Tibial artery (tissue), 4 donors: ENCODE measurements at regions not wholly inside any gene's neighbourhood (a gene's known extent, or its start where the extent isn't known, plus 50 kb on each side); places are given as distances from the start of the nearest gene placed in this dataset.

Source experiments
- DNase-seq, 2 donors: peaks; one replicate each; pipeline ENCODE4 v3.0.0-alpha.2; 2019
- H3K27ac ChIP-seq, 2 donors: fragments of 200-600 bp; sonication (generic) in 1 of 2; 1 replicate in 1 of 2; 2 replicates in 1 of 2; pipeline ENCODE4 v1.5.1; 2018 to 2019; ENCODE audit warnings: mild to moderate bottlenecking in 1 of 2
- H3K27me3 ChIP-seq, 2 donors: fragments of 200-600 bp; sonication (generic) in 1 of 2; one replicate each; pipeline versions ENCODE4 v1.5.1 to v1.6.0; 2016 to 2019
- H3K36me3 ChIP-seq, 3 donors: fragments of 200-600 bp; sonication (generic) in 2 of 3; one replicate each; pipeline ENCODE4 v1.5.1; 2016 to 2019; ENCODE audit warnings: mild to moderate bottlenecking in 2 of 3
- H3K4me1 ChIP-seq, 4 donors: fragments of 200-600 bp; sonication (generic) in 2 of 4; 1 replicate in 3 of 4; 2 replicates in 1 of 4; pipeline ENCODE4 v1.5.1; 2016 to 2019
- H3K4me3 ChIP-seq, 2 donors: fragments of 200-600 bp; sonication (generic) in 1 of 2; 1 replicate in 1 of 2; 2 replicates in 1 of 2; pipeline ENCODE4 v1.5.1; 2018 to 2019; ENCODE audit warnings: mild to moderate bottlenecking in 2 of 2
- H3K9me3 ChIP-seq, 3 donors: fragments of 200-600 bp; sonication (generic) in 1 of 3; one replicate each; pipeline ENCODE4 v1.5.1; 2016 to 2019
- intact Hi-C: fragments of 100-400 bp; cut with DNase I; formaldehyde crosslinking; loops from one replicate; pipeline ENCODE4 v1.15.0; 2023; ENCODE audit warnings: low total_unique reads
- TF ChIP-seq, protein P1 (sequence below), 2 experiments: fragments of 200-600 bp in 1 of 2; fragments of 450-650 bp in 1 of 2; IDR thresholded peaks; one replicate each; pipeline ENCODE4 v1.5.1; 2017 to 2019; ENCODE audit warnings: antibody characterized with exemption in 2 of 2, mild to moderate bottlenecking in 1 of 2, moderate library complexity in 1 of 2

DNA sequence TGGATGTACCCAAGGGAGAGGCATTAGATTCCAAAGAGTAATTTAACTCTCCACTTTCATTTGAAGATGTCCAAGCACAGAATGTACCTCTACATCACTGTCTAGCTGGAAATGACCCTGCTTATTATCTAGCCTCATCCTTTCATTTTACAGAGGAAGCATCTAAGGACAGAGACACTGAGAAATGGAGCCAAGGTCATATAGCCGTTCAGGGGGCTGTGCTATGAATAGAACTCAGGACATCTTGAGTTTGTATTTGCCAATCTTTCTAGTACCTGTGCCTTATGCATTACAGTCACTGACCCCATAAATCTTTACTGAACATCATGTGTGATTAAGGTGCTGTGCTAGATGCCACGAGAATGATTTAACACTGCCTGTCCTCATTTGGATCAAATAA, 138.2 kb upstream of the SPTLC3 start:
- TF ChIP-seq, protein P1, sequence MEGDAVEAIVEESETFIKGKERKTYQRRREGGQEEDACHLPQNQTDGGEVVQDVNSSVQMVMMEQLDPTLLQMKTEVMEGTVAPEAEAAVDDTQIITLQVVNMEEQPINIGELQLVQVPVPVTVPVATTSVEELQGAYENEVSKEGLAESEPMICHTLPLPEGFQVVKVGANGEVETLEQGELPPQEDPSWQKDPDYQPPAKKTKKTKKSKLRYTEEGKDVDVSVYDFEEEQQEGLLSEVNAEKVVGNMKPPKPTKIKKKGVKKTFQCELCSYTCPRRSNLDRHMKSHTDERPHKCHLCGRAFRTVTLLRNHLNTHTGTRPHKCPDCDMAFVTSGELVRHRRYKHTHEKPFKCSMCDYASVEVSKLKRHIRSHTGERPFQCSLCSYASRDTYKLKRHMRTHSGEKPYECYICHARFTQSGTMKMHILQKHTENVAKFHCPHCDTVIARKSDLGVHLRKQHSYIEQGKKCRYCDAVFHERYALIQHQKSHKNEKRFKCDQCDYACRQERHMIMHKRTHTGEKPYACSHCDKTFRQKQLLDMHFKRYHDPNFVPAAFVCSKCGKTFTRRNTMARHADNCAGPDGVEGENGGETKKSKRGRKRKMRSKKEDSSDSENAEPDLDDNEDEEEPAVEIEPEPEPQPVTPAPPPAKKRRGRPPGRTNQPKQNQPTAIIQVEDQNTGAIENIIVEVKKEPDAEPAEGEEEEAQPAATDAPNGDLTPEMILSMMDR (IDR thresholded peaks at IDR 0.05), result no peak
- no peak for DNase-seq
- no peaks in the 10 kb centered on the region for H3K4me1 ChIP-seq
- H3K27me3 ChIP-seq, result no peaks in the 10 kb centered on the region
- intact Hi-C loops, result no loop called here
- H3K27ac ChIP-seq, result no peak overlapping the region
- no peaks in the 10 kb centered on the region for H3K36me3 ChIP-seq
- H3K4me3 ChIP-seq, result no peak overlapping the region
- no peaks in the 10 kb centered on the region for H3K9me3 ChIP-seq

DNA sequence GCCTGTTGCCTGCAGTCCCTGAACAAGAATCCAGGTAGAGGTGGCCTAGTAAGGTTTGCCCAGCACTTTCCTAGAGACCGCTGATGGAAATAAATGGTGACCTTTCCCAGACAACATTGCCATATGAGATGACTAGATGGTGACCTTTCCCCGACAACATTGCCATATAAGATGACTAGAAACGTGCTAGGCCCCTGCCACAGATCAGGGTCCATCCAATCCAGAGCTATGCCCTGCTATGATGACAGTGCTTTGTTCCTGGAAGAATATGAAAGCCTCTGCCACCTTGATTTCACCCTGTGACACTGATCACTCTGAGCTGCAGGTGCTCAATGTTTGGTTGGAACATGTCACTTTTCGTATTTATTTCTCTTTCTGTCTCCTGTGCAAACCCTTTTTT, 133.8 kb upstream of the SPTLC3 start:
- DNase-seq, result no peak
- Histone ChIP-seq H3K27ac (no peak overlapping the region), H3K9me3 (no peaks in the 10 kb centered on the region), H3K4me3 (no peak overlapping the region), H3K4me1 (no peaks in the 10 kb centered on the region), H3K36me3 (no peaks in the 10 kb centered on the region), H3K27me3 (no peaks in the 10 kb centered on the region)
- intact Hi-C loops, result no loop called here
- TF ChIP-seq, protein P1 (IDR thresholded peaks at IDR 0.05), result no peak

DNA sequence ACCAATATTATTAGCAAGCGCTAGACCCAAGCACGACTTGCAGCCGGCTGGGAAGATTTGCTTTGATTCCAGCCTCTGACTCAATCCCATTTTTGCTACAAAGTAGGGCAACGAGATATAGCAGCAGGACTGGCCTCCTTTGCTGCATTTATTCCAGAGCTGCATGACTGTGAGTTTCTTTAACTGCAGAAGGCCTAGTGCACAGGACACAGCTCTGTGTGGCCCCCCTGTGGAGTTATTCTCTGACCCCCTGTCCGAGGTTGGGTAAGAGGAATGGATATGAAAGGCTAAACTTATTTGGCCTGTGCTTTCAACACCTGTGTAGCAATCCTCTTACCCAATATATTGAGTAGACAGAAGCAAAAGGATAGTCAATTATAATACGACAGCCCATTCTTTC, 133.3 kb upstream of the SPTLC3 start:
- Histone ChIP-seq H3K4me3 (no peak overlapping the region), H3K27ac (no peak overlapping the region), H3K36me3 (no peaks in the 10 kb centered on the region), H3K9me3 (no peaks in the 10 kb centered on the region), H3K27me3 (no peaks in the 10 kb centered on the region), H3K4me1 (no peaks in the 10 kb centered on the region)
- TF ChIP-seq, protein P1 (IDR thresholded peaks at IDR 0.05), result no peak
- intact Hi-C loops, result no loop called here
- no peak for DNase-seq

DNA sequence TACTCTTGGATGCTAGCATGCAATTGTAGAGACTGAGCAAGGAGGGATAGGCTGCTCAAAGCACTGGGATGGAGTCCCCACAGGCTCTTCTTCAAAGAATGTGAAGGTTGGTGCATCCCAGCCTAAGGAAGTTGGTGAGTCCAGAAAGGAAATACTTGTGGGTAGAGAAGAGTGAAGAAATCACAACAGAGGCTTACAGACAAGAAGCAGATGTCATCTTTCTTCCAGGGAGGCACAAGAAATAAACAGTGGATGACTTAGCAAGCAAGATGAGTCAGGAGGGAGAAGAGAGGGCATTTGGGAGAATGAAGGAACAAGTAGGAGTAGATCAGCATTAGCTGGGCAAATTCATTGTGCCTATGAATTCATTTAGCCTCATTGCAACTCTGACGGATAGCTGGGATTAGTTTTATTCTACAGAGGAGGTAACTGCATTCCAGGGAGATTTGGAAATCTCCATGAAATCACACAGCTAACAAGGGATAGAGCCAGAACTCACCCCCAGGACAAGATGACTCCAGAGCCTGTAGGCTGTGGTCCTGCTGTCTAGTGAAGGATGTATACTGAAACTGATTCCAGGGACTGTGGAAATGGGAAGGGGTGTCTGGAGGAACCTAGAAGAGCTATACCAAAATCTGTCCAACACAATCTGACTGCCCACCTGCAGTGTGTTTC, 125.8 kb upstream of the SPTLC3 start:
- Histone ChIP-seq H3K27ac (no peak overlapping the region), H3K4me3 (no peak overlapping the region), H3K9me3 (no peaks in the 10 kb centered on the region), H3K4me1 (no peaks in the 10 kb centered on the region), H3K27me3 (no peaks in the 10 kb centered on the region), H3K36me3 (no peaks in the 10 kb centered on the region)
- intact Hi-C loops, result no loop called here
- no peak for DNase-seq
- TF ChIP-seq, protein P1 (IDR thresholded peaks at IDR 0.05), result no peak

GRCh38 chr20:12883507-12883885, 125.3 kb upstream of the SPTLC3 start:
- DNase-seq, result no peak
- H3K4me3 ChIP-seq, result no peak overlapping the region
- TF ChIP-seq, protein P1 (IDR thresholded peaks at IDR 0.05), result no peak

More at GRCh38 chr20:12883507-12883885, 125.3 kb upstream of the SPTLC3 start:
- H3K9me3 ChIP-seq, result no peaks in the 10 kb centered on the region
- no peaks in the 10 kb centered on the region for H3K27me3 ChIP-seq
- intact Hi-C loops, result no loop called here
- H3K27ac ChIP-seq, result no peak overlapping the region
- no peaks in the 10 kb centered on the region for H3K36me3 ChIP-seq
- H3K4me1 ChIP-seq, result no peaks in the 10 kb centered on the region
